Natural killer cell (primary cell): ENCODE measurements at regions not wholly inside any gene's neighbourhood (a gene's known extent, or its start where the extent isn't known, plus 50 kb on each side); places are given as distances from the start of the nearest gene placed in this dataset.
"Not testable (repeated sequence)": the region's sequence is repeated elsewhere in the genome, so short reads cannot be mapped to it uniquely, and the experiment has no call there.

Experiments used
- ATAC-seq, 3 donors: fragments of 150-1000 bp in 2 of 3; fragments of 200-7000 bp in 1 of 3; cut with Tn5 transposase; 1 replicate in 1 of 3; 2 replicates in 2 of 3; pipeline ENCODE4 v1.10.0; 2021; ENCODE audit warnings: mild to moderate bottlenecking in 2 of 3, moderate library complexity in 2 of 3
- DNase-seq, 2 donors: peaks; one replicate each; pipeline versions ENCODE4 v3.0.0 to v3.0.0-alpha.2; 2013 to 2021; ENCODE audit warnings: mixed read lengths in 1 of 2
- H3K27ac ChIP-seq: one replicate; pipeline ENCODE4 v1.5.1; 2013; ENCODE audit warnings: mild to moderate bottlenecking, low read length
- H3K27me3 ChIP-seq: one replicate; pipeline ENCODE4 v1.6.1; 2013; ENCODE audit warnings: low read length; ENCODE audit not compliant: control insufficient read depth, insufficient read depth
- H3K36me3 ChIP-seq: one replicate; pipeline ENCODE4 v1.6.1; 2013; ENCODE audit warnings: low read length; ENCODE audit not compliant: control insufficient read depth, insufficient read depth
- H3K4me1 ChIP-seq: one replicate; pipeline ENCODE4 v1.6.1; 2013; ENCODE audit warnings: low read length; ENCODE audit not compliant: control insufficient read depth, insufficient read depth
- H3K4me3 ChIP-seq: one replicate; pipeline ENCODE4 v1.5.1; 2013; ENCODE audit warnings: low read length
- H3K9me3 ChIP-seq: one replicate; pipeline ENCODE4 v1.6.1; 2013; ENCODE audit warnings: low read length; ENCODE audit not compliant: control insufficient read depth, insufficient read depth
- H3K27ac Mint-ChIP-seq, 2 donors: one replicate each; pipeline ENCODE4 v1.8.0; 2022; ENCODE audit warnings: mild to moderate bottlenecking in 2 of 2, mixed read lengths in 2 of 2, moderate library complexity in 1 of 2
- H3K27me3 Mint-ChIP-seq, 2 donors: one replicate each; pipeline ENCODE4 v1.8.0; 2022; ENCODE audit warnings: low read depth in 2 of 2, mixed read lengths in 2 of 2
- H3K36me3 Mint-ChIP-seq: one replicate; pipeline ENCODE4 v1.8.0; 2022; ENCODE audit warnings: mixed read lengths
- H3K4me1 Mint-ChIP-seq, 2 donors: one replicate each; pipeline ENCODE4 v1.8.0; 2022; ENCODE audit warnings: mixed read lengths in 2 of 2
- H3K4me3 Mint-ChIP-seq: one replicate; pipeline ENCODE4 v1.8.0; 2022; ENCODE audit warnings: mild to moderate bottlenecking, moderate library complexity, mixed read lengths
- H3K9me3 Mint-ChIP-seq, 2 donors: one replicate each; pipeline ENCODE4 v1.8.0; 2022; ENCODE audit warnings: mixed read lengths in 2 of 2
- CTCF ChIP-seq: fragments of 200-600 bp; IDR thresholded peaks from one replicate; pipeline ENCODE4 v1.8.0; 2022; ENCODE audit warnings: antibody characterized with exemption
- WGBS: methylation state at CpG from one replicate; pipeline ENCODE4 v1.1.7; 2013; ENCODE audit warnings: missing lambda C conversion rate; ENCODE audit not compliant: insufficient coverage; 5-methylcytosine and 5-hydroxymethylcytosine counted together
- intact Hi-C: fragments of 100-400 bp; cut with micrococcal nuclease; formaldehyde crosslinking; loops from one replicate; pipeline ENCODE4 v1.14.2; 2022

- 55% methylated on average over 15 of the region's 15 CpGs for WGBS
Observed at GRCh38 chr17:16873174-16874035, 98.5 kb downstream of the TNFRSF13B start.

GRCh38 chr17:16872351-16873173 lies 99.4 kb downstream of the TNFRSF13B start:
- no peak overlapping the region for H3K27ac Mint-ChIP-seq
- 83% methylated on average over 16 of the region's 16 CpGs for WGBS
- H3K36me3 Mint-ChIP-seq, result no peaks in the 10 kb centered on the region
- no peak overlapping the region for H3K4me3 ChIP-seq
- H3K27ac ChIP-seq, result no peak overlapping the region
- no peaks in the 10 kb centered on the region for H3K9me3 Mint-ChIP-seq
- H3K4me1 ChIP-seq, result no peaks in the 10 kb centered on the region
- no peak for DNase-seq
- no peaks in the 10 kb centered on the region for H3K4me1 Mint-ChIP-seq
- no peaks in the 10 kb centered on the region for H3K36me3 ChIP-seq
- no peak overlapping the region for H3K4me3 Mint-ChIP-seq
- no peak for TF ChIP-seq CTCF
- no peaks in the 10 kb centered on the region for H3K9me3 ChIP-seq
- no peak for ATAC-seq
- peaks cover 0 to 5% of the 10 kb centered on the region in 2 donors for H3K27me3 Mint-ChIP-seq
- H3K27me3 ChIP-seq, result no peaks in the 10 kb centered on the region
- intact Hi-C loops, result loop anchor here (2.0 kb wide), 1 partner anchor 336 kb away; no protein-coding TSS in a partner anchor

More at GRCh38 chr17:16873174-16874035, 98.5 kb downstream of the TNFRSF13B start:
- H3K27me3 Mint-ChIP-seq, result peaks cover 0 to 5% of the 10 kb centered on the region in 2 donors
- ATAC-seq, result peak in 2 of 3 donors; percentile 33 to 69
- Histone ChIP-seq H3K4me3 (no peak overlapping the region), H3K9me3 (no peaks in the 10 kb centered on the region), H3K4me1 (no peaks in the 10 kb centered on the region), H3K27me3 (no peaks in the 10 kb centered on the region), H3K36me3 (no peaks in the 10 kb centered on the region), H3K27ac (no peak overlapping the region)
- no peaks in the 10 kb centered on the region for H3K36me3 Mint-ChIP-seq
- H3K4me3 Mint-ChIP-seq, result no peak overlapping the region
- intact Hi-C loops, result loop anchor here (2.0 kb wide), 1 partner anchor 337 kb away; no protein-coding TSS in a partner anchor
- no peaks in the 10 kb centered on the region for H3K4me1 Mint-ChIP-seq
- TF ChIP-seq CTCF, result peak; percentile 31
- DNase-seq, result peak in 1 of 2 donors; percentile 53
- H3K27ac Mint-ChIP-seq, result no peak overlapping the region
- H3K9me3 Mint-ChIP-seq, result no peaks in the 10 kb centered on the region

- H3K9me3 Mint-ChIP-seq, H3K4me1 Mint-ChIP-seq, DNase-seq, H3K36me3 Mint-ChIP-seq, H3K27ac Mint-ChIP-seq, H3K27me3 ChIP-seq, H3K4me1 ChIP-seq, H3K36me3 ChIP-seq, ATAC-seq, H3K4me3 Mint-ChIP-seq, H3K27ac ChIP-seq, H3K27me3 Mint-ChIP-seq, H3K4me3 ChIP-seq, H3K9me3 ChIP-seq: not testable (repeated sequence)
- 90% methylated on average over 16 of the region's 17 CpGs for WGBS
- intact Hi-C loops, result loop anchor here (2.0 kb wide), 1 partner anchor 335 kb away; no protein-coding TSS in a partner anchor
Observed at GRCh38 chr17:16871446-16872190, 100.3 kb downstream of the TNFRSF13B start.
